HG03196 (cell line): ENCODE measurements at regions not wholly inside any gene's neighbourhood (a gene's known extent, or its start where the extent isn't known, plus 50 kb on each side); places are given as distances from the start of the nearest gene placed in this dataset.

Experiments
- ATAC-seq: cut with Tn5 transposase; IDR thresholded peaks from one replicate; pipeline ENCODE4 v1.9.1; 2021; ENCODE audit not compliant: unreplicated experiment

DNA sequence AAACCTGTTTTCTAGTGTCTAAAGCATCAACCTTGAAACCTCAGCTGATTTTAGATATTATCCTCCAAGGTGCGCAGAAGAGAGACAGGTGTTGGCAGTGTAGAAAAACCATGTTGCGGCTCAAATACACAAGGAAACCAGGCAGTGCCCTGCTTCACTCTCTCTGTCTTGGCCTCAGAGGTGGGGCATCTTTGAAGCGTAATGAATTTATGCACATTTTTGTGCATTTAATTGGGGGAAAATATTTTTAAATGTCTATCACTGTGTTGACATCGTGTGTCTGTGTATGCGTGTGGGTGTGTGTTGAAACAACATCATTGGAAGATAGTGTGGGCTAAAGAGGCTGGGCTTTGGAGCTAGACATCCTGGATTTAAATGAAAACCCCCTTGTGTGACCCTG is 334.0 kb upstream of the CHD6 start:
- ATAC-seq, result no peak

DNA sequence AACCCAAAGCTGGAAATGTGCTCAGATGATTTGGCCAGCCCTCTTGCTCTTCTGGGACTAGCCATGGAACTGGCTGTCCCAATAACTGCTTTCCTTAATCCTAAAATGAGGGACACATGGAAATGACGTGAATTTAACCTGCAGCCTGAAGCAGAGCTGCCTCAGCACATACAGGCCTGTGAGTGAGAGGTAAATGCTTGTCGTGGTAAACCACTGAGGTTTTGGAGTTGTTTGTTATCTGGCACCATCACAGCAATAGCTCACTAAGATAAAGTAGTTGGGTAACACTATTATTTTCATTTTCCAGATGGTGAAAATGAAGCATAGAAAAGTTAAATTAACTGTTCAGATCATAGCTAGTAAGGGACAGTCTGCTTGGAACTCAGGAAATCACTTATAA is 333.4 kb upstream of the CHD6 start:
- no peak for ATAC-seq

DNA sequence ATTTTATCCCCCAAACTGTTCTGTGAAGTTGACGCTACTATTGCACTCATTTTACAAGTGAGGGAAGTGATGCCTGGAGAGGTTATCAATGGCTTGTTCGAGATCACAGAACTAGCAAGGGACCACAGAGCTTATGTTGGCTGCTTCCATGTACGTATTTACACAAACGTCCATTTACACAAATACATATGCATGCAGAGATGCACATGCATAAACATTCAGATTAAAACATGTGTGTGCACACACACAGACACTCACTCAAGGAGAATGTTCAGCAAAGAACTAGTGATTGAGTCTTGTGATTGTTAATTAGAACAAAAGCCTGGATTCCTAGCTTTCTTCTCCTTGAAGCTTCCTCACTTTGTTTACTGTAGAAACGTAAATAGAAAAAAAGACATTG is 321.5 kb upstream of the CHD6 start:
- no peak for ATAC-seq

GRCh38 chr20:41938353-41938752 is 320.2 kb upstream of the CHD6 start:
- ATAC-seq, result no peak

GRCh38 chr20:41935259-41935791 is 317.1 kb upstream of the CHD6 start:
- ATAC-seq, result no peak

- no peak for ATAC-seq
Measured at GRCh38 chr20:41932431-41932830, 314.3 kb upstream of the CHD6 start.

- ATAC-seq, result no peak
Measured at GRCh38 chr20:41927655-41928054, 309.5 kb upstream of the CHD6 start.

- ATAC-seq, result no peak
Measured at GRCh38 chr20:41927189-41927588, 309.0 kb upstream of the CHD6 start.

DNA sequence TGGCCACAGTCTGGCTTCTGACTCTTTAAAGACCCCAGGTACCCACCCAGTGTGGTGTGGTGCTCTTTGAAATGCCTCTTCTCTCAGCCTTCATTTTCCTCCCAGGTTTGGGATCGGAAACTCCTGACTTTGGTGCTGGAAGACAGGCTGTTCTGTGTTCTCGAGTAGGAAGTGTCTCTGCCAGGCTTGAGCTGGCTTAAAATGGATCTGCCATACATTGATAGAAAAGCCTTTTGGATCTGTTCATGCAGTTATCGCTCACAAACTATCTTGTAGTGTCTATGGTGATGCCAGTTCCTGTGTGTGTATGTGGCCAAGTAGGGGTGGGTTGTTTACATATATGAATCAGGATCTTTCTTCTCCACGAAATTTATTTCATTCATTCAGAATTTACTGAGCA is 307.3 kb upstream of the CHD6 start:
- ATAC-seq, result no peak

- no peak for ATAC-seq
Measured at GRCh38 chr20:41923624-41924023, 305.4 kb upstream of the CHD6 start.

GRCh38 chr20:41913146-41913545 is 295.0 kb upstream of the CHD6 start:
- ATAC-seq, result no peak

GRCh38 chr20:41910558-41910957 is 292.4 kb upstream of the CHD6 start:
- ATAC-seq, result no peak

DNA sequence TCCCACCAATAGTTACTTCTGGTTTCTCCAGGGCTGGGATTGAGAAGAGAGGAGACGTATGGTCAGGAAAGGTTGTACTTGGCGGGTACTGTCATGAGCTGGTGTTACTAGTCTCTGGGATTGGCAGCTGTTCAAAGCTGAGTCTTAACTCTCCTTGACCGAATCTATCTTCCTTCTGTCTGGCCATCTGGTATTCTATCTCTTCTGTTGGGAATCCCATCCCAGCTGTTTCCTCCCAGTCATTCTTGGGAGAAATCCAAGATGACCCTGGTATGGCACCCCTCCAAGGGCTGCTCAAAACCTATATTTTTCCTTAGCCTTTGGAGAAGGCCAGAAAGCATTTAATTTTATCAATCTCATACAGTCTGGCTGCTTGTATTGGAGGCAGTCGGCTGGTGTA is 287.0 kb upstream of the CHD6 start:
- no peak for ATAC-seq

GRCh38 chr20:41903586-41903985 is 285.4 kb upstream of the CHD6 start:
- no peak for ATAC-seq

DNA sequence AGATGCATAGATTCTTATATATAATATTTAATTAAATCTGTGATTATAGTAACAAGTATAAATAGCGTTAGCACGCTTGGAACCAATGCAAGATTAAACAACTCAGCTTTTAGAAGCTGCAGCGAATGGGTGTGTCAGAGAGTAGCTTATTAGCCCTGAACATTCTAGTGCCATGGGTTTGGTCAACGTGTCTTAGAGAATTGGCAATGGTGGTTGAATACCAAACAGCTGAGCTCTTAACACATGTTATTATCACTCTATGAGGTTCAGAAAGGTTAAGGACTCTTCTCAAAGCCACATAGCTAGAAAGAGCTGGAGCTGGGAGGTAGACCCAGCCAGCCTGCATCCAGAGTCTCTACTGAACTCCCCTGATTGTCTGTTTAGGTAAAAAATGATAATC is 284.2 kb upstream of the CHD6 start:
- ATAC-seq, result no peak

GRCh38 chr20:41900201-41900691 is 282.1 kb upstream of the CHD6 start:
- no peak for ATAC-seq

DNA sequence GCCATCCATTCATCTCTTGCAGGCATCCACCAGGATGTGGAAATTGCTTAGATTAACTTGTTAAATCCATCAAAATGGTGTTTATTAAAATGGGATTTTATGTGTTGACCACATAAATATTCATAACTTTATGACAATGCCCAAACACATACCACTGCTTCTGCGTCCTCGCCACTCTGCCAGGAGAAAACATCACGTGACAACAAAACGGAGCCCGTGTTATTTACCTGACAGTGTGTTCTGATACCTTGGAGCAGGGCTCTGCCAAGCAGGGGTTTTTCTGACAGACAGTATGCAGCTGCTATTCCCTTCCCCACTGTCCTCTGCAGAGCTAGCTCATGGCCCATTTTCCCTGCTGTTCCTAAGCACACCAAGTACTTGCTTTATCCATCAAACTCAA is 279.5 kb upstream of the CHD6 start:
- ATAC-seq, result no peak

GRCh38 chr20:41895241-41896032 is 277.3 kb upstream of the CHD6 start:
- ATAC-seq, result no peak

GRCh38 chr20:41894255-41894963 is 276.2 kb upstream of the CHD6 start:
- ATAC-seq, result no peak

- ATAC-seq, result no peak
Measured at GRCh38 chr20:41892031-41892430, 273.9 kb upstream of the CHD6 start.

DNA sequence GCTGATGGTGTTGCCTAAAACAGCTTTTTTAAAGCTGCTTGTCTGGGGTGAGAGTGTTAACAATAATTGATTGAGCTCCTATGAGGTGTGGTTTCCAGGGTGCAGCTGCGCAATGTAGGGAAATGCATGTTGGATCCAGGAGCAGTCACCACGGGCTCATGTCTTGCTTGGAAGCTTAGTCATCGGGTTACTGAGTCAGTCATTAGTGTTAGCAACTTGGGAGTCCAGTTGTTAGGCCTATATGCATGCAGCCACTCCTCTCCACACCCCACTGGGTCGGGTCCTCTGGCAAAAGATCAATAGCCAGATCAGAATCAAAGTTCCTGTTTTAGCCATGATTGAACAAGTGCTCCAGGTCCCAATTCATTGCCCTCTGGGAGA is 271.7 kb upstream of the CHD6 start:
- no peak for ATAC-seq

DNA sequence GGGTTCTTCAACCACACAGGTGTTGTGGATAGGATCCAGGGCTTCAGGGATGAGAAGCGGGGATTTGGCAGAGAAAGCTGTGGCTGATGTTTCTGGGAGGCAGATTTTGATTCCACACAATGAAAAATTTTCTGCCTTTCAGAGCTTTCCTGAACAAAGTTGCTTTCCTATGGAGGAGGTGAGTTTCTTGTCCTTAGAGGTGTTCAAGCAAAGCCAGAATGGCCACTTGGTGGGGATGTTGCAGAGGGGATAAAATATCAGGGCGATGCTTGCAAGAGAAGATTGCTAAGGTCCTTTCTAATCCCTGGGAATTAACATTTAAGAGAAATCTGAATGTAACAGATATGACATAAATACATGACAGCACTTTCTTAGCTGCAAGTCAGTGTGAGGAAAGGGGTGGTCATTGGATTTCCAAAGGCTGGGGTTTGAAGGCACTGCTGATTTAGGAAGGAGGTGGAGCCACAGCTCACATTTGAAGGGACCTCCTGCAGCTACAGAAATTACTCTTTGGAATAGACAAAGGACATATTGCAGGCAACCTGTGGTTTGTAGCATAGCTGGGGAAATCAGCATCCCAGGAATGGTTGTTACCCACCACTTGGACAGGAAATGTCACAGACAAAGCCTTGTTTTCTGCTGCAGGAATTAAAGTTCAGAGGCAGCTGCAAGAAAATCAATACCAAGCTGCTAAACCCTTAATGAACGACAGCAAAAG is 271.1 kb upstream of the CHD6 start:
- no peak for ATAC-seq
